HG03135 (cell line): ENCODE measurements at regions not wholly inside any gene's neighbourhood (a gene's known extent, or its start where the extent isn't known, plus 50 kb on each side); places are given as distances from the start of the nearest gene placed in this dataset.

Experiments used
- ATAC-seq: cut with Tn5 transposase; IDR thresholded peaks from one replicate; pipeline ENCODE4 v1.9.1; 2021; ENCODE audit warnings: mild to moderate bottlenecking, moderate library complexity; ENCODE audit not compliant: unreplicated experiment

- ATAC-seq: no peak
Measured at GRCh38 chr20:48170625-48171024, 385.3 kb upstream of the SULF2 start.

GRCh38 chr20:48169650-48170225, 384.5 kb upstream of the SULF2 start:
- ATAC-seq: no peak

DNA sequence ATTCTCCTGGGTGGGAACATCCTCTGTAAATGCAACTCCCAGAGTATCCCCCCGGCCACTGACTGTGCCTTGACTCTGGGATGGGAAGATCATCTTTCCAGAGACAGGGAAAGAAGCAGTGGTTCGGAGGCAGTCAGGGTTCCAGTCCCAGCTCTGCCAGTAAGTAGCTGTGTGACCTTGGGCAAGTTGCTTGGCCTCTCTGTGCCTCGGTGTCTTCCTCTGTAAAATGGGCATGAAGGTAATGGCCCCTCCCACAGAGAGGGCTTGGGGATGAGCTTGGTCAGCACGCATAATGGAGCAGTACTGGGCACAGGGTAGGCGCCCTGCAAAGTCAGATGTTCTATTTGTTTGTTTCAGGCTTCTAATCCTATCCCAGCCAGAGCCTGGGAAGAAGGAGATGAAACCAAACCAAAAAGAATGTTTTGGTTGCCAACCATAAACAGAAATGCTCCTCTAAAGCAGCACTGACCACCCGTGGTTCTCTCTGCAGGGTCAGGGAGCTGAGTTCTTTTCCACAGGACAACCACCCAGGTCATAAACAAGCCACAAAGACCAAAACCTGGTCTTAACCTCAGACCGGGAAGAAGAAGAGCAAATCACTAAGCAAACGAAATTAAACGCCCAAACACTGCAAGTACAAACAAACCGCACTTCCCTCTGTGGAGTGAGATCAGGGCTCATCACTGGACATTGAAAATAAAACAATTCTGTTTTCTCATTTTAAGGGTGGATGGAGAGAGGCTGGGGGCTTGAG, 381.0 kb upstream of the SULF2 start:
- no peak for ATAC-seq

GRCh38 chr20:48165401-48165685, 380.1 kb upstream of the SULF2 start:
- ATAC-seq: no peak

DNA sequence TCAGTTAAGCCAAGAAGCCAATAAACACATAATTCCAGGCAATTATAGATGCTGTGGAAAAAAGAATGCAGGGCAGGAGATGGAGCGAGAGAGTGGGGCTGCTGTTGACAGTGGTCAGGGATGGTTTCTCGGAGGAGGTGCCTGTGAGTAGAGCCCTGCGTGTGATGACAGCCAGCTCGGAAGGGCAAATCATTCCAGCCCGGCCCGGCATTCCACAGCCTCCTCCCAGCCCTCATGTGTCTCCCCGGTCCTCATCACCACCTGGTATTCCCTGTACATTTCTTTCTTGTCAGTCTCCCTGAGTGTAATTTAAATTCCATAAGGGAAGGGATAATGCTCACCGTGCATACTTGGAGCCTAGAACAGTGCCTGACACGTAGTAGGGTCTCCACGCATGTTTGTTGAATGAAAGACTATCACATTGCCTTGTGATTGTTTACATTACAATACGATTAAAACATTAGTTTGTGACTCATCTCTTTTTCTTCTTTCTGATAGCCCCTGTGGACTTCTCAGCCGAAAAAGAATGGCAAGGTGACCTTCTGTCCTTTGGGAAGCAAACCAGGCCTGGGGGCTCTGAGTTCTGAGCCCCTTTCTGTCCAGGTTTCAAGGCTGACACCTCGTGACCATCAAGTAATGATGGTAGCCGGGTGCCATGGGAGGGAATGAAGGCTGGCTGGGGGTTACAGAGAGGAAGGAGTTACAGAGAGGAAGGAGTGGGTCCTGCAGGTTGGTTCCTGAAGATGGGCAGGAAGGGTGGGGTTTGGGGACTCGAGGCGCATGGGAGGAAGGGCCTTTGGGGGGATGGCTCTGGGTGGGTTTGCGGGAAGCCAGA, 379.5 kb upstream of the SULF2 start:
- no peak for ATAC-seq

GRCh38 chr20:48164034-48164433, 378.8 kb upstream of the SULF2 start:
- ATAC-seq: no peak

GRCh38 chr20:48163505-48163904, 378.2 kb upstream of the SULF2 start:
- ATAC-seq: no peak

- no peak for ATAC-seq
Measured at GRCh38 chr20:48162621-48163020, 377.3 kb upstream of the SULF2 start.

DNA sequence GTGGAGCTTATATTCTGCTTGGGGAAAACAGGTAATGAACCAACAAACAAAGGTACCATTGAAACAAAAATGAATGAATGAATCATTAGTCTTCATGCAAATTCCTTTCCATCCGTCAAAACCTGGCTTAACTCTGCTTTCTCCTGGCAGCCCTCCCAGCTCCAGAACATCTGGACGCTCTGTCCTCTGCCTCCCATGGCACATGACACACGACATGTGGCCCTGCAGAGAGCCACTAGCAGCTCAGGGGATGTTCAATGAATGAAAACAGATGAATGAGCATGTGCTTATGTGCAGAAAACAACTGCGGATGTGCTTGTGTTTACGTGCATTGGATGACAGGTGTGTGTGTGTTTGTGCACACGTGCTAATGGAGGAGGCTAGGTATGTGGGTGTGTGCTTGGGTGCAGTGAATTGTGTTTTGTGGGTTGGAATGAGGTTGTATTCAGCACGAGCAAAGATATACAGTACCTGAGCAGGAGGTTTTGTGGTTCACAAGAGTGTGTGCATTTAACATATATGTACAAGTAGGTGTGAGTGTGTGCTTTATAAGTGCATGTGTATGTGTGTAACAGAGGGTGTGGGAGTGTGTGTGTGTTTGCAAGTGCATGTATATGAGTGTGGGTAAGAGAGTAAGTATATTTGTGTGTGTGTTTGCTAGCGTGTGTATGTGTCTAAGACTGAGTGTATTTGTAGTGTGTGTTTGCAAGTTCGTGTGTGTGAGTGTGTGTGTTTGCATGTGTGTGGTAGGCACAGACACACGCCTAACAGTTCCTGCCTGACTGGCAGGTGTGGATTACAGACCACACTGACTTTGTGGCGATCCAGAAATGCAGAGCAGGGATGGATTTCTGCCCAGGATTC, 374.1 kb upstream of the SULF2 start:
- ATAC-seq: no peak

DNA sequence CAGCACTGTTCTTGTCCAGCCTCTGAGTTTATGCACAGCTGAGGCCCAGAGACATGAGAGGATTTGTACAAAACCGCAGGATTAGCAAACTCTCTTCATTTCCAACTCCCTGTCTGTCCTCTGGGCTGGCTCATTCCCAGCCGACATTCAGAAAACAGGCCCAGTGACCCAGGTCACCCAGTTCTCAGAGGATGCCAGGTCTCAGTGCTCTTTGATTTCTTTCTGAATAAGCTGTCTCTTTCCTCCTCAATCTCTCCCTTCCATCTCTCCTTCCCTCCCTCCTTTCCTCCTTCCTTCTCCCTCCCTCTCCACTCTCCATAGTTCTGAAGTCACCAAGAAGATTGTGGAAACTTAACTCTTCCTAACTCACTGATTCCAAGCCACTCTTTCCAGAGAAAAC, 372.7 kb upstream of the SULF2 start:
- no peak for ATAC-seq

GRCh38 chr20:48156951-48157700, 371.8 kb upstream of the SULF2 start:
- ATAC-seq: no peak

GRCh38 chr20:48156521-48156920, 371.2 kb upstream of the SULF2 start:
- ATAC-seq: no peak

DNA sequence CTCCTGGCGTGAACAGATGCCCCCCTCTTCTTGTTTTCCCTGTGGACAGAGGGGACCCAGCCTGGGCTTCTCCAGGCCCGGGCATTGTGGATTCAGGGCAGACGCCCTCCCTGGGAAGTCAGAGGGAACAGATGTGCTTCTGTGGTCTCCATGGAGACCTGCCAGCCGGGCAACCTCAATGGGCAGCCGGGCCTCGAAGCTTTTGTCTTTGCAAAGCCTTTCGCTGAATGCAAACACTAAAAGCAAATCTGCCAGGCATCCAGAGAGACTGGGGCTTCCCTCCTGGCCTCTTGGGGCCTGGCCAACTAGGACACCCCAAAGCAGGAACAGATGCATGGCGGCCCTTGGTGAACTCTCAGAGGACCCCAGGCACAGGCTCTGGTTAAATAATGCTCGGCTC, 370.0 kb upstream of the SULF2 start:
- ATAC-seq: no peak

- no peak for ATAC-seq
Measured at GRCh38 chr20:48154040-48154765, 368.9 kb upstream of the SULF2 start.

DNA sequence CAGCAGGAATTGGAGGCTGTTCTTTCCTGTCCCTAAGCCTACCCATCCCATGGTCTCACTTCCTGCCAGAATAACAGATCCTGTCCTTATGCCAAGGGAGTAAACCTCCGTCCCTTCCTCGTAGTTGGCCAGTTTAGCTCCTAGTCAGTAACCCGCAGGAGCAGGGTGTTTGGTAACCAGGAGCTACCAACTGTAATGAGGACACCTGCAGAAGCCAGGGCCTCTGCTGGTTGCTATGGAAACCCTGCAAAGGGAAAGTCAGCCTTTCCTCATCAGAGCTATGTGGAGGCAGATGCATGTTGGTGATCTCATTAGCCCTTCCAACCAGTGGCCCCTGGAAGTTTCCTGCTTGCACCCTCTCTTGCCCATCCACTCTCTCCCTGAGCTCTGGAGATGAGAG, 368.2 kb upstream of the SULF2 start:
- no peak for ATAC-seq

GRCh38 chr20:48153103-48153502, 367.8 kb upstream of the SULF2 start:
- ATAC-seq: no peak

DNA sequence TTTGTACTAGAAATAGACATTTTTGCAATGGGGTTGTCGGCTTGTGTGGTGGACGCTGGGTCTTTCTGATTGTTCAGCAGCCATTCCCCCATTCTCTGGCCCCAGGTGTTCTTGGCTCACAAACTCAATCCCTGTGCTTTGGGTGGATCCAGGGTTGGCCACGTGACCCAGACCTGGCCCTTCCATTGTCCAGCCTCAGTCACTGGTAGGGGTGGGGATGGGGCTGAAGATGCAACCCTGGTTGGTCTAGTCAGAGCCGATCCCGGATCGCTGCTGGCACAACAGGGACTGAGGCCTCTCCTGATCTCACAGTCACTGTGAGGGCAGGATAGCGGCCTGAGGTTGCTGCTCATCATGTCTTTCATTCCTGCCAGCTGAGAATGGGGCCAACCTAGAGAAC, 365.3 kb upstream of the SULF2 start:
- no peak for ATAC-seq

GRCh38 chr20:48149902-48150301, 364.6 kb upstream of the SULF2 start:
- no peak for ATAC-seq

DNA sequence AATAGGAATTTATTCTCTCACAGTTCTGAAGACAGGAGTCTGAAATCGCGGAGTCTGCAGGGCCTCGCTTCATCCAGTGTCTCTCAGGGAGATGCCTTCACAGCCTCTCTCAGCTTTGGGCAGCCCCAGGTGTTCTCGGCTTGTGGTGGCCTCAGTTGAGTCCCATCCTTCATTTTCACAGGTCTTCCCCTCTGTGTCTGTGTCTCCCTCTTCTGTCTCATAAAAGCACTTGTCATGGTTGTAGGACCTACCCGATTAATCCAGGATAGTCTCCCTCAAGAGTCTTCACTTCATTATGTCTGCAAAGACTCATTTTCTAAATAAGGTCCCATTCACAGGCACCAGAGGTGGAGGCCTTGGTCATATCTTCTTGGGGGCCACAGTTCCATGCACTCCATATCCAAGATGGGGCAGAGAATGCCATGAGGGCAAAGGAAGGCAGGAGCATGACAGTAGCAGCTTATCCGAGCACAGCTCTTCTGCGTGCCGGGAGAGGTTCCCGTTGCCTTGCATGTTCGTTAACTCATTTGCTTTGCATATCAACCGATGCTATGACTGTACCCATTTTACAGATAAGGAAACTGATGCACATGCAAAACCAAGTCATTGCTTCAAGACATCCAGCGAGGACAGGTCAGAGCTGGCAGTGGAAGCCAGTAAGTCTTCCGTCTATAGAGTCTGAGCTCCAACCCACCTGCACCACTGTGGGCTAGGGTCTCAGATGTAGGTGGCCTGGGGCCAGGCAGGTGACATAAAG, 363.8 kb upstream of the SULF2 start:
- no peak for ATAC-seq
